Tibial nerve (tissue), 4 donors: ENCODE measurements at regions not wholly inside any gene's neighbourhood (a gene's known extent, or its start where the extent isn't known, plus 50 kb on each side); places are given as distances from the start of the nearest gene placed in this dataset.
A peak's percentile ranks its signal among the peaks of the same experiment; 100 is the strongest.

Experiments
- DNase-seq, 2 donors: peaks; one replicate each; pipeline ENCODE4 v3.0.0-alpha.2; 2019; ENCODE audit warnings: low spot score in 2 of 2
- H3K27ac ChIP-seq, 4 donors: fragments of 200-600 bp; sonication (generic) in 3 of 4; one replicate each; pipeline ENCODE4 v1.5.1; 2017 to 2019; ENCODE audit warnings: mild to moderate bottlenecking in 1 of 4
- H3K27me3 ChIP-seq, 2 donors: fragments of 200-600 bp; sonication (generic) in 1 of 2; one replicate each; pipeline versions ENCODE4 v1.5.1 to v1.6.0; 2017 to 2019
- H3K36me3 ChIP-seq, 3 donors: fragments of 200-600 bp; sonication (generic); one replicate each; pipeline ENCODE4 v1.5.1; 2018 to 2019
- H3K4me1 ChIP-seq, 4 donors: fragments of 200-600 bp; sonication (generic) in 3 of 4; one replicate each; pipeline ENCODE4 v1.5.1; 2017 to 2019
- H3K4me3 ChIP-seq, 4 donors: fragments of 200-600 bp; sonication (generic) in 3 of 4; one replicate each; pipeline ENCODE4 v1.5.1; 2017 to 2019; ENCODE audit warnings: mild to moderate bottlenecking in 1 of 4, moderate library complexity in 1 of 4
- H3K9me3 ChIP-seq, 4 donors: fragments of 200-600 bp; sonication (generic) in 3 of 4; one replicate each; pipeline ENCODE4 v1.5.1; 2017 to 2019
- CTCF ChIP-seq, 5 experiments: fragments of 200-600 bp in 3 of 5; fragments of 450-650 bp in 2 of 5; sonication (generic) in 3 of 5; IDR thresholded peaks; one replicate each; pipeline ENCODE4 v1.5.1; 2016 to 2019; ENCODE audit warnings: antibody characterized with exemption in 5 of 5, mild to moderate bottlenecking in 3 of 5, moderate library complexity in 2 of 5
- EP300 ChIP-seq, 2 donors: sonication (generic); formaldehyde crosslinking; IDR thresholded peaks; one replicate each; pipeline ENCODE4 v1.6.1; 2017; ENCODE audit warnings: antibody characterized with exemption in 2 of 2, mild to moderate bottlenecking in 1 of 2
- POLR2A ChIP-seq, 2 donors: fragments of 450-650 bp; IDR thresholded peaks; one replicate each; pipeline ENCODE4 v1.6.1; 2017; ENCODE audit warnings: antibody characterized with exemption in 2 of 2, mild to moderate bottlenecking in 2 of 2, moderate library complexity in 2 of 2
- WGBS, 2 donors: methylation state at CpG; one replicate each; pipeline ENCODE4 v1.1.5; 2018; 5-methylcytosine and 5-hydroxymethylcytosine counted together

DNA sequence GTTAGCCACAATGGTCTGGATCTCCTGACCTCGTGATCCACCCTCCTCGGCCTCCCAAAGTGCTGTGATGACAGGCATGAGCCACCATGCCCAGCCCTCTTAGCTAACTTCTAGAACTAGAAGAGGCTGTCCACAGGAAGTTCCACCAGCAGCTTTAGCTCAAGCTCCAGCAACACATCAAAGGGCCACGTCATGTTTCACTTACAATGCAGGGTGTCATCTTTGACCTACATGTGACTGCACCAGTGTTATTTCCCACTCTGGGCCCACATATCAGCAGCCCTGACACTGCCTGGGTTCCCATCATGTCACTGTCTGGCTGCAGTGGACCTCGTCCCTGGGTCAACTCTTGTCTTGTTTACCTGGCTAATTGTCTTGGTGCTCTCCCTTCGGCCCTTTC is 147.2 kb downstream of the GRIN2B start:
- Histone ChIP-seq H3K4me1 (no peaks in the 10 kb centered on the region), H3K27me3 (no peaks in the 10 kb centered on the region), H3K9me3 (no peaks in the 10 kb centered on the region), H3K36me3 (no peaks in the 10 kb centered on the region), H3K27ac (no peak overlapping the region), H3K4me3 (no peak overlapping the region)
- no peak for DNase-seq
- 89% methylated on average over 5 of the region's 5 CpGs for WGBS, 2 donors
- no peak for TF ChIP-seq POLR2A (IDR thresholded peaks at IDR 0.05)
- no peak for TF ChIP-seq CTCF (IDR thresholded peaks at IDR 0.05)
- TF ChIP-seq EP300 (IDR thresholded peaks at IDR 0.05), result no peak

GRCh38 chr12:13817131-13817530 is 164.3 kb downstream of the GRIN2B start:
- Histone ChIP-seq H3K27me3 (no peaks in the 10 kb centered on the region), H3K27ac (peak overlapping the region in 1 of 4 donors; percentile 66), H3K4me3 (no peak overlapping the region), H3K4me1 (peaks cover 0 to 5% (median 0%) of the 10 kb centered on the region in 4 donors), H3K9me3 (no peaks in the 10 kb centered on the region), H3K36me3 (no peaks in the 10 kb centered on the region)
- DNase-seq, result peak in 1 of 2 donors; percentile 14
- TF ChIP-seq CTCF (IDR thresholded peaks at IDR 0.05) (no peak), EP300 (IDR thresholded peaks at IDR 0.05) (no peak), POLR2A (IDR thresholded peaks at IDR 0.05) (no peak)
- WGBS, 2 donors, result 27 to 28% methylated on average over 7 of the region's 7 CpGs

- Histone ChIP-seq H3K27me3 (no peaks in the 10 kb centered on the region), H3K36me3 (no peaks in the 10 kb centered on the region), H3K4me3 (no peak overlapping the region), H3K4me1 (peaks cover 0 to 5% (median 0%) of the 10 kb centered on the region in 4 donors), H3K27ac (no peak overlapping the region), H3K9me3 (no peaks in the 10 kb centered on the region)
- WGBS, 2 donors, result 86 to 90% methylated on average over 2 of the region's 2 CpGs
- TF ChIP-seq POLR2A (IDR thresholded peaks at IDR 0.05), result no peak
- no peak for TF ChIP-seq EP300 (IDR thresholded peaks at IDR 0.05)
- TF ChIP-seq CTCF (IDR thresholded peaks at IDR 0.05), result no peak
- no peak for DNase-seq
Observed at GRCh38 chr12:13816394-13816793, 165.0 kb downstream of the GRIN2B start.

DNA sequence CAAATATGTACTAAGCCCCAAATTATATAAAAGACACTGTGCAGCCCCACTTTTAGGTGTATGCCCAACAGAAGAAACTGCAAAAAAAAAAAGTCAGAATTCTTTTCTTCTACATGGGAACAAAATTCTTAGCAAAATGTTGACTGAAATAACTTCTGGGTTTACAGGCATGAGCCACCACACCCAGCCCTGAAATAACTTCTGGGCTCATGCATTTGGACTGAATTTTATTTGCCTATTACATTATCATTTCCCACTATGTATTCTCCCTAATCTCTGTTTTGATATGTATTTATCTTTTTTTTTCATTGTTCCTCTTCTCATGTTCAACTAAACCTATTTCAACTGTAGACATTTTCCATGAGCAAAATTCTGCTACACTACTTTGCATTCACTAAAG is 169.2 kb downstream of the GRIN2B start:
- H3K36me3 ChIP-seq, result no peaks in the 10 kb centered on the region
- no peaks in the 10 kb centered on the region for H3K9me3 ChIP-seq
- H3K27me3 ChIP-seq, result no peaks in the 10 kb centered on the region
- H3K27ac ChIP-seq, result no peak overlapping the region
- no peak overlapping the region for H3K4me3 ChIP-seq
- no peaks in the 10 kb centered on the region for H3K4me1 ChIP-seq
- no peak for DNase-seq
- no peak for TF ChIP-seq EP300 (IDR thresholded peaks at IDR 0.05)
- no peak for TF ChIP-seq POLR2A (IDR thresholded peaks at IDR 0.05)
- TF ChIP-seq CTCF (IDR thresholded peaks at IDR 0.05), result no peak

DNA sequence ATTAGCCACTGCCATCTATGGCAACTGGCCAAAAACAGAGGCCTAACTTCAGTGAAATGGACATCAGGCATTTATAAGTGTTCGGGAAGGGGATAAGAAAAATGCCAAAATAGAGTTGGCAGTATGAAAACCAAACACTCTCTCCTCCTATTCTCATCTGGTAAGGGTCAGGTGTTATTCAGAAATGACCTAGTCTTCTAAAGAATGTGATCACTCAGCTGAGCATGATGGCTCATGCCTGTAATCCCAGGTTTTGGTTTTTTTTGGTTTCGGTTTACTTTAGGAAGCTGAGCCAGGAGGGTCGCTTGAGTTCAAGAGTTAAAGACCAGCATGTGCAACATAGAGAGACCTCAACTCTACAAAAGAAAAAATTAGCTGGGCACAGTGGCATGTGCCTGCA is 170.3 kb downstream of the GRIN2B start:
- Histone ChIP-seq H3K27me3 (no peaks in the 10 kb centered on the region), H3K36me3 (no peaks in the 10 kb centered on the region), H3K9me3 (no peaks in the 10 kb centered on the region), H3K27ac (no peak overlapping the region), H3K4me1 (no peaks in the 10 kb centered on the region), H3K4me3 (no peak overlapping the region)
- 78 to 84% methylated on average over 3 of the region's 3 CpGs for WGBS, 2 donors
- TF ChIP-seq CTCF (IDR thresholded peaks at IDR 0.05), result no peak
- TF ChIP-seq EP300 (IDR thresholded peaks at IDR 0.05), result no peak
- no peak for TF ChIP-seq POLR2A (IDR thresholded peaks at IDR 0.05)
- DNase-seq, result no peak
